GF-D8 (cell line): ENCODE measurements at regions not wholly inside any gene's neighbourhood (a gene's known extent, or its start where the extent isn't known, plus 50 kb on each side); places are given as distances from the start of the nearest gene placed in this dataset.
"Not testable (repeated sequence)": the region's sequence is repeated elsewhere in the genome, so short reads cannot be mapped to it uniquely, and the experiment has no call there.

ENCODE experiments used
- DNase-seq: peaks from one replicate; lab custom pipeline; 2025; lab: John Stamatoyannopoulos, UW

DNA sequence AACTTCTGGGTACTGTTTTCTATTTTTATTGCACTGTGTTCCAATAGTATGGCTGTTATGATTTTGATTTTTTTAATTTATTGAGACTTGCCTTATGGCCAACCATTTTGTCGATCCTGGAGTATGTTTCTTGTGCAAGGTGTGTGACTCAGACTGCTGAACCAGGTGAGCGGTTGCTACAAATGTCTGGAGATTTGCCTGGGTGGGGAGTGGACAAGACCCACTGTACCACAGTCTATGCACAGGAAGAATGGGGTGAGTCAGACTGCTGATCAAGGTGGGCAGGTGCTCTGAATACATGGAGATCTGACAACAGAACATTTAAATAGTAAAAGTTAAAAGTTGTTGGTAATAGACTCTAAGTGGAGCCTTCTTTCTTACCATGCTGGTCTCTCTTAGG is 609.2 kb downstream of the CSNK1G3 start:
- no peak for DNase-seq

DNA sequence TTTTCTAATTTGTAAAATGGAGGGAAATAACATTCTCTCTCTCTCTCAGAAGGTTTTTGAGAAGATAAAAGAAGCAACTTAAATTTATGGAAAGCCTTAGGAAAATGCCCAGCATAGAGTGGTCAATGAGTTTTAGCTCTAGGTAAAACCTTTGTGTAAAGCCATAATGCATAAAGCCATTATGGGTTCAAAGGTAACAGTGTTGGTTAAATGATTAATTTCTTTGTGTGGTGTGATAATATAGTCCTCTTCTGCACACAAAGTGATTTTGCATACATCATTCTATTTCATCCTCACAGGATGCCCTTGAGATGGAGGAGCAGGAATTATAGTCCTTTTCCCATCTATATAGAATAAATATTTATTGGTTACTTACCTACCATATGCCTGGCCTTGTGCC is 602.9 kb downstream of the CSNK1G3 start:
- DNase-seq, result no peak

DNA sequence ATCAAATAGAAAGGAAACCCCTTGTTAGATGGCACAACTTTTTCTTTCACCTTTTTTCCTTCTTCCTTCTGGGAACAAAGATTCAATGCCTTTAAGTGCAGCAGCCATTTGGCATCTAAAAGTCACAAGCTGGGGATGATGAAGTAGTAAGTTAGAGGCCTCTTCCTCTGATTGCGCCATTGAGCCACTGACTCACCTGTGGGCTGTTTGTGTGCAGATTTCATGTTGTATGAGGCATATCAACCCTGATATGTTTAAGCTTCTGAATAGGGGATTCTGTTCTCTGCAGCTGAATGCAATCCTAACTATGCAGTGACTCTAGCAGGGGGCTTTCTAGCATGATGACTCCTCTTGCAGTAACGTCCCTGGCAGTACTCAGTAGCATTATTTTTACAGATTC is 599.9 kb downstream of the CSNK1G3 start:
- no peak for DNase-seq

DNA sequence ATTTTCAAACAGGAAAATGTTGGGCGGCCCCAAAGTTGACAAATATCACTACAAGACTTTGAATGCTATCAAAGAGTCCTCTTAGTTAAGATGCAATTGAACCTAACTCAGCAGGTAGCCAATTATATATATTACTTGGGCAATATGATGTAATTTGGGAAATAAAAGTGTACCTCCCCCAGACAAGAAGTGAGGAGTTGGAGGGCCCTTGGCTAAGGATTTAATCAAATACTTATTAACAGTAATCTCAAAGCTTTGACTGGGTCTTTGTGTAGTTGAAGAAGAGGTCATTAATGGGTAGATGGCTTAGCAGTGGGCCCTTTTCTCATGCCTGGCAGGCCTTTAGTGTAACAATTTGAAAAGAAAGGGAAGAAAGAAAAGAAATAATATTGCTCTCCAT is 599.0 kb downstream of the CSNK1G3 start:
- no peak for DNase-seq

DNA sequence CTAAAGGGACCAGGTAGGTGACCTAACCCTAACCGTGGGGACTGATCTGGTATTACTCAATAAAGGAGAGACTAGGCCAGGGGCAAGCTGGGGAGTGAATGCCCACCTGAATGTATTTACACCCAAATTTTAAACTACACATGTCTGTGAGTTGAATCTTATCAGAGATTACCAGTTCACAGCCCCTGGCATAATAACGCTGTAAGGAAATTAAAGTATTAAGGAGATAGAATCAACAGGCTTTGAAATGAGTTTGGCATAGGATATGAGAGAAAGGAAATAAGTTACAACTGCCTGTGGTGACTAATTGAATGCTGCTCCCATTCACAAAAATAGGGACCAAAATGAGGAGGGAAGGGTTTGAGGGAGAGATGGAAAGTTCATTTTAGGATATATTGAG is 593.3 kb downstream of the CSNK1G3 start:
- DNase-seq, result no peak

DNA sequence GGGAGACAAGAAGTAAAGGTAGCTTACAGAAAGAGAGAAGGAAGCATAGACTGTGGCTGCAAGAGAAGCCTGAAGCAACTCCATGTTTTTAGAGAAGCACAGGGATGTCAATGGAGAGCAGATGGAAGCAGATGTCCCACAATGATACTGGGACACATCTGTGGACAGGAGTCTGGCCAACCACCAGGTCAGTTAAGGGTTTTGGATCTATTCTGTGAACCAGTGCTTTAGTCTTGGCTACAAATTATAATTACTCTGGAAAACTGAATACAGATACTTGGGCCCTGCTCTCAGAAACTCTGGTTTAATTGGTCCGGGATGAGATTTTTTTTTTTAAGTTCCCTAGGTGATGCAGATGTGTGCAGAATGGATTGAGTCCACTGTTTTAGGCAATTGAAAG is 592.8 kb downstream of the CSNK1G3 start:
- DNase-seq, result no peak

DNA sequence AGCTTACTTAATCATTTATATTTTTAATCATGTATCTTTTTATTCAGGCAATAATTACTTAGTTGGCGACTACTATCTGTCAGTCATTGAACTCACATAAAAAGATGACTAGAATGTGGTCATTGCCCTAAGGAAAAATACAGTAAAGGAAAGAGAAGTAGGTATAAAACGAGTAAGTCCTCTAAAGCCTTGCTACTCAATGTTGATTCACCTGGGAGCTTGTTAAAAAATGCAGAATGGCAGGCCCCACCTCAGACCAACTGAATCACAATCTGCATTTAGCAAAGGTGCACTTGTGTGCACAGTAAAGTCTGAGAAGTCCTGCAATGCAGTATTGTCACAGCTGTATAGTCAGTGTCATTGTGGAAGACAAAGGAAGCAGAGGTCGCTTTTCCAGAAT is 592.4 kb downstream of the CSNK1G3 start:
- DNase-seq, result no peak

DNA sequence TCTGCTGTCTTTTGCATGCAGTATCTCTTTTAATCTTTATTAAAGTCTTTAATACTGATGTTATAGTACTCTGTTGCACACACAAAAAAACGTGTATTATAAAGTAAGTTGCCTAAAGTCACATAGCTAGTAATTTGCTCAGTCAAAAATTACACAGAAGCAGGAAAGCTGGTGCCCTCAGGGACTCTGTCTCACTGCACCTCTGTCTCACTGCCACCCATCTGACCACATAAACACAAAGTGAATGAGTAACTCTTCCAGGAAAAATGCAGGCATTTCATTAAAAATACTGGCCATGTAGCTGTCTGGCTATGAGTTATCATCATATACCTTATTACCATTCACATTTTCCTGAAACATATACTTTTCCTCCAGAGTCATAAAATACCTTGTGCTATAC is 591.7 kb downstream of the CSNK1G3 start:
- DNase-seq, result no peak

DNA sequence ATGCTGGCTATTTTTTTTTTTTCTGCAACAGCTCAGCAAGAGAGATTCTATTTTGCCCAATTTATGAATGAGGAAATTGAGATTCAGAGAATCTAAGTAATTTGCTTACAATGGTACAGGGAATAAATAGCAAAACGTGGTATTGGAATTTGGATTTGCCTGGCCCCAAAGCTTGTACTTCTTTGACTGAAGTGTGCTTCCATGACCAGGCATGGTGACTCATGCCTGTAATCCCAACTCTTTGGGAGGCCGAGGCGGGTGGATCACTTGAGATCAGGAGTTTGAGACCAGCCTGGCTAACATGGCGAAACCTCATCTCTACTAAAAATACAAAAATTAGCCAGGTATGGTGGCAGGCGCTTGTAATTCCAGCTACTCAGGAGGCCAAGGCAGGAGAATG is 591.1 kb downstream of the CSNK1G3 start:
- not testable (repeated sequence) for DNase-seq

DNA sequence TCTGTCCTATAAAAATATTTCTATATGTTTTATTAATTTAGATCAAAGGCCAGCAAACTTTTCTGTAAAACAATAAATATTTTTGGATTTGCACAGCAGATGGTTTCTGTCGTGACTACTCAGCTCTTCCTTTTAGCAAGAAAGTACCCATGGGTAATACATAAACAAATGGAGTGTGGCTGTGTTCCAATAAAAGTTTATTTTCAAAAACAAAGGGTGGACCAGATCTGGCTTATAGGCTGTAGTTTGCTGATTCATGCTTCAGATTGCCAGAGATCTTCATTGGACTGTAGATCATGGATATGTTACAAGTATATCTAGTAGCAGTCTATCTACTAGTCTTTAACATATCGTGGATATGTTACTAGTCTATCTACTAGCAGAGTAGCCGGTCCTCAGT is 590.5 kb downstream of the CSNK1G3 start:
- DNase-seq, result no peak

DNA sequence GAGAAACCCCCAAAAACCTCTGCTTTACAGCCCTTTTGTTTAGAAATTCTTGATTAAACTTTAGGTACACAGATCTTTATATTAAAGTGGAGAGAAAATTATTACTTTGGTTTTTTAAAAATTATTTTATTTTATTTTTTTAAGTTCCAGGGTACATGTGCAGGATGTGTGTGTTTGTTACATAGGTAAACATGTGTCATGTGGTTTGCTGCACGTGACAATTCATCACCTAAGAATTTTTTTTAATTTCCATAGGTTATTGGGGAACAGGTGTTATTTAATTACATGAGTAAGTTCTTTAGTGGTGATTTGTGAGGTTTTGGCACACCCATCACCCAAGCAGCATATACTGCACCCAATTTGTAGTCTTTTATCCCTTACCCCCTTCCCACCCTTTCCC is 581.7 kb downstream of the CSNK1G3 start:
- DNase-seq, result no peak

DNA sequence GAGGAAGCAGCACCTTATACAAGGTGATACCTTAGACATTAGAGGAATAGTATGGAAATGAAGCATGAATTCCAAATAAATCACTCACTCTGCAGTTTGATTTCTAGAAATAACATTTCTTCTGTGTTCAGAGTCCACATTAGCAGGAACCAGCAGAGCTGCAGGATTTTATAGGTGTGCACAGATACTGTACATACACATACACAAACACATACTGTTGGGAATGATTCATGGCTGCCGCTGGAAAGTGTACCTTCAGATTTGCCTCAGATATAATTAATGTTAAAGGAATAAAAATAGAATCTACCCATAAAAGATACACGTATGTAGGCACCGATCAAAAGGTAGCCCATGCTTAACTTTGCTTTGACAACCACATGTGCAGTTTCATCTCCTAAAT is 578.1 kb downstream of the CSNK1G3 start:
- DNase-seq, result no peak

DNA sequence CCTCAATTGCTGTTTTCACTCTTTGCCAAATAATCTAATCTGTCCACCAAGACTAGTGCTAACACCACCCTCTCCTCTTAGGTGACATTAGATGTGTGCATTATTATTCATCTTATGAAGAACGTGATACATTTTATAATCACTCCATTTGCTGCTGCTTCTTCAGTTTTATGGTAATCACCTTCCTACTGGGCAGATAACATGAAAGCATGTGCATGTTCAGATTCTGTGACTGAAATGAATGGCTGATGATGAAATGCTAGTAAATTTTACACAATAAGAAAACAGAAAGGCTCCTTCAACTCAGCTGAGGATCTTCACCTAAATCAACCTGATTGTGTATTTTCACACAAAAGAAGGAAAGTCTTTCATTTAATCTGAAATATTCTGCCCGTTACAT is 577.6 kb downstream of the CSNK1G3 start:
- DNase-seq, result no peak

DNA sequence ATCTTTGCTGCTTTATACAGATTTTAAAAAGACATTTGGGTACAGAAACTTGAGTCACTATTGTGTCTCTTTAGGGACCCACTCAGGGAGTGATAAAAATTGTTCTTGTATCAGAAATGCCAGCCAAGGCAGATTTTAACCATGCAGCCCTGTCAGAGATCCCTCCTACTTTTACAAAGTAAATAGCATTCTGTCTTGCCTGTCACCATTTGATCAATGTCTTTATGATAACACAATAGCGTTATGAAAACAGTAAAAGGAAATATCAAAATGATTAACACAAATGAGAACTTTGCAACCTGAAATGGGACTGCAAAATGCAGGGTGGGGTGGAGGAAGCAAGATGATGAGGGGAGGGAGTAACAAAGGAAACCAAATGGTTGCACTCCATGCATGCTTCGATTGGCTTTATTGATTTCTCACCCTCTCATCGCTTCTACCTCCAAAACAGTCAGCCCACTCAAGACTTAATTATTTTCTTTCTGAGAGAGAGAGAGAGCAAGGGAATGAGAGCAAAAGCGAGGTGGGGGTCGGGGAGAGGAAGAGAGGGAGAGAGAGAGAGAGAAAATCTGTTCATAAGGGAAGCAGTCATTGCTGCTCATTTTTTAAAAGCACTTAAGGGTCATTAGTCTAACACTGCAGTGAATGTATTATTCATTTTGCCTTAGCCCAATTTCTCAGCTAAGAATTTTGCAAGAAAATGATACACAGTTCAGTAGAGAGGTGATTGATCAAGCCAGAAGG is 576.5 kb downstream of the CSNK1G3 start:
- DNase-seq, result no peak

DNA sequence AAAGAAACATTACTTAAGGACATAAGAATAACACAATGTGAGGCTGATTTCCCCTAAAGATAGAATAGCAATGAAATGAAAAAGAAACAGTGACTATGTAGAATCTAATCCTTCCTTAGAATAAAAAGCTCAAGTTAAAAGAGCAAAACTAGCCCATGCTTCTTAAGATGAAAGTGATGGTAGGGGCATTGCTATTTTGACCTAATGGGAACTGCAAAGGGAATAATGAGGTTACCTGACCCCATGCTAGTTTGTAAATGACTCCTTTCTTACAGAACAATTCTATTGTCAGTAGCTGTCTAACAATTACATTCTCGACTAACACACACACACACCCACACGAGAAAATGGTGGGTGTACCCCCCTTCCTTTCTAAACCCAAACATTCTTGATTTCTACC is 575.8 kb downstream of the CSNK1G3 start:
- DNase-seq, result no peak

DNA sequence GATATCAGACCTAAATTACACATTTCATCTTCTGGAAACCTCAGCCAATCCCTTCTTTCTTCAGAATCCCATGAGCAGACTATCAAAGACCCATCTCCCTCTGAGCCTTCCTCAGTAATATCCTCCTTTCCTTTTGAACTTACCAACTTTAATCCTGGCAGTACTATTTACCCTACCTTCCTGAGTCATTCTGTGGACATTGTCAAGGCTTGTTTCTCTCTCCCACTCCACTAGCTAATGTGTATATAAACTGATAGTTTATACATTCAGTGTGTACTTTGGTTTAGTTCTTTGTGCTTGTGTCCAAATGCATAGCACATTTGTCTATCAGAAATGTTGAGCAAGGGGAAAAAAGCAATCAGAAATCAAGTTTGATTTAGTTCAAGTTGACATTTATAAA is 568.3 kb downstream of the CSNK1G3 start:
- no peak for DNase-seq

DNA sequence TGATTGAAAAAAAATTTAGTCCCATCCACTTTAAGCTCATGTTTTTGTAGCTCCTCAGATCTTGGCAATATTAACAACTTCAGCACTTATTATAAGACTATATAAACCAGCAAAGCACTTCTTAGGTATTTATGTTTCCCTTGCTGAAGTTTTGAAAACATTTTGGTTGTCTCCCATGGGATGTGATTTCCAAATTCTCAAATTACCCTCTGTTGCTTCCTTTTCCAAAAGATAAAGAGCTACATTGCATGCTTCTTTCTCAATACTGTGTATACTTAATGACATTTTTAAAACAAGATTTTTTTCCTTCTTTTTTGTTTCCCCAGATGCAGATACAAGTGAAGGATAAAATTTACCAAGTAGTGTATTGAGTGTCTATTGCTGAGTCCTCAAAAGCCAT is 567.1 kb downstream of the CSNK1G3 start:
- no peak for DNase-seq

DNA sequence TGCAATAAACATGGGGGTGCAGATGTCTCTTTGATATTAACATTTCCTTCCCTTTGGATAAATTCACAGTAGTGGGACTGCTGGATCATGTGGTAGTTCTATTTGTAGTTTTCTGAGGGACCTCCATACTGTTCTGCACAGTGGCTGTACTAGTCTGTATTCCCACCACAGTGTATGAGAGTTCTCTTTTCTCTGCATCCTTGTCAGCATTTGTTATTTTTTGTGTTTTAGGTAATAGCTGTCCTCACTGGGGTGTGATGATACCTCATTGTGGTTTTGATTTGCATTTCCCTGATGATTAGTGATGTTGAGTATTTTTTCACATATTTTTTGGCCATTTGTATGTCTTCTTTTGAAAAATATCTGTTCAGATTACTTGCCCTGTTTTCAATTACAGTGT is 562.5 kb downstream of the CSNK1G3 start:
- no peak for DNase-seq

DNA sequence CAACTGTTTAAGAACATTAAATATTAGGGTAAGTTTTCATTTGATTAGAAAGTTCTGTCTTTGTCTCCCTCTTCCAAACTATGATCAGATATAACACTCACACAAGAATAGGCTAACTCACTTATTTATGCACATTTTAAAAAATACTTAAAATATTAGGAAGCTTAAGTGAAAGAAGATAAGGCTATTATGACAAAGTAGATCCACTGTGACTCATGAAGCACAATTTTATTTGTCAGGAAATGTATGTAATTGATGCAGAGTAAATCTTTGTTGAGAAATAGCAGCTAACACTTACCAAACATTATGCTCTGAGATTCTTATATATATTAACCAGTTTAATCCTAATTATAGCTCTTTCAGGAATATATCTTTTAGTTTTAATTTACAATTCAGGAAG is 560.6 kb downstream of the CSNK1G3 start:
- DNase-seq, result no peak

DNA sequence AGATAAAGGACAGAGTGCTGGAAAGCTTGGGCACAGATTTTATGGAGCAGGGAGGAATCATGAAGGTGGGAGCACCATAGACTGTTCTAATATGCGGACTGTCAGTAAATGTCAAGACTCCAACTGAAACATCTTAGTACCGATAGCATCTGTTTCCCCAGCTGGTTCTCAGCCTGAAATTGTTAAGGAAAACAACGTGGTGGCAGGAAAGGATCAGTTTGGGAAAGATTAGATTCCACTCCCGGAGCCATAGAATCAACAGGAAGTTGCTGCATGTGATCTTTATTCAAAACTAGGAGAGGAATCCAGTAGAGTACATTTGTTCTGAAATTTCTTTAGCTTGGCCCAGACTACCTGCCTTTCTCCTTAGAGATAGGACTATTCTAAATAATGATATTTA is 559.1 kb downstream of the CSNK1G3 start:
- DNase-seq, result no peak

DNA sequence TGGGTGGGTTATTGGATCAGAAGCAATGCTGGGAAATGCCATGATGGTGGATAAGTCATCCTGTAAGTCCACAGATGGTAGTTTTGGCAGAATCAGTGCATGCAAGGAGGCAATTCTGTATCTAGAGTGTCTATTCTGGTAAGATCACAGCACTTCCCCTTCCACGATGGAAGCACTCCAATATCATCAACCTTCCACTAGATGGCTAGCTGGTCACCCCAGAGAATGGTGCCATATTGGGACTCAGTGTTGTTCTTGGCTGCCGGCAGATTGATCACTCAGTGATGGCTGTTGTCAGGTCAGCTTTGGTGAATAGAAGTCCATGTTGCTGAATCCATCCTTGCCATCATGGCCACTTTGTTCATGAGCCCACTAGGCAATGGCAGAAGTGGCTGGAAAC is 553.5 kb downstream of the CSNK1G3 start:
- no peak for DNase-seq

DNA sequence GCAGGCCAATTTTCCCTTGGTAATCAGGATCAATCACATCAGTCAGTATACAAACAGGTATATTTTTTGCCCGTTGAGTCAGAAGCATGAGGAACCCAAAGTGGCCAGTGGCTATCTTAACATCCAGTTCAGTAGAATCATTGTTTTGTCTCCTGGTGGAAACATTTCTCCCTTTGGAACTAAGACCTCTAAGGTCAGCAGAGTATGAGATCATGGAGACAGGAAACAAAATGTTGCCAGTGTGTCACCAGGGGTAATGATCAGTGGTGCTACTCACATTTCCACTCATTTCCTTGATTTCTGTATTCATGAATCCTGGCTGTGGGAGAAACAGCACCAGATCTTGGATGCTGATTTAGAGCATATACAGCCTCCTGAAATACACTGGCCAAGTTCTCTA is 553.0 kb downstream of the CSNK1G3 start:
- DNase-seq, result no peak

DNA sequence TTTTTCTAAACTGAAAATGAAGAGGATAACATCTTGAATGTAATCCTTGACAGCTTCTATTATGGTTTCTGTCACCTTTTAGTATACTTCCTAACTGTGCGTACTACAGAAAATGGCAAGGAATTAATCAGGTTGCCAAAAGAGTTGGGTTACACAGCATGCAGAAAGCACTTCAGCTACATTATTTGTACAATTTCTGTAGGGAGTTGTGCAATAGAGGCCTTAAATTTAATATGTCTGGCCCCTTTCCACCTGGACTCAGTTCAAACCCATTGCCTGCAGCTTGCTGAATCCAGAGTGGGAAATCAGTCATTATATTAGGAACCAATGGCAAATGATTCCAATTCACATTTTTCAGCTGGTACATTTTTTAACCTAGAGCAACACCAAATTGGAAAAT is 549.7 kb downstream of the CSNK1G3 start:
- no peak for DNase-seq

DNA sequence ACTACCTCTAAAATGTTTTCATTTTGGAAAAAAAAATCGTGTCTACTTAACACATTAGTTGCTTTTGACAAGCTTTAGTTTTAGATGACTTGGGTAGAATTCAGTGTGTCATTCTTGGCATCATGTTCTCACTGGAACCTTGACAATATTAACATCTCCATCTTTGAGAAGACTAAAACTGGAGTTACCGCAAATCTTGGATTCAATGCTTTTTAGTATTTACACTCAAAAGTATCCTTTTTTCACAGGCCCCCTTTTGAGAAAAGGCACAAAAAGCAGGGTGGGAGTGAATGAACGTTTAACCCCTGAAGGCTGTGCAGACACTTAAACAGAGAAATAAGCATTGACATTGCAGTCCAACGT is 549.1 kb downstream of the CSNK1G3 start:
- no peak for DNase-seq
